Neural progenitor cell (in vitro differentiated cells): ENCODE measurements at regions not wholly inside any gene's neighbourhood (a gene's known extent, or its start where the extent isn't known, plus 50 kb on each side); places are given as distances from the start of the nearest gene placed in this dataset.

Experiments used
- DNase-seq: peaks from one replicate; pipeline ENCODE4 v3.0.0-alpha.2; 2016; ENCODE audit warnings: low spot score
- H2AFZ ChIP-seq: fragments of 200-600 bp; sonication (generic); replicated peaks from 2 replicates; pipeline ENCODE4 v1.6.1; 2016; ENCODE audit warnings: antibody characterized with exemption
- H3F3A ChIP-seq: fragments of 200-600 bp; sonication (generic); 2 replicates; pipeline ENCODE4 v1.6.1; 2016; ENCODE audit warnings: antibody characterized with exemption, low read depth
- H3K27ac ChIP-seq: fragments of 200-600 bp; sonication (generic); 2 replicates; pipeline ENCODE4 v1.5.1; 2016; ENCODE audit warnings: mild to moderate bottlenecking
- H3K27me3 ChIP-seq: fragments of 200-600 bp; sonication (generic); 2 replicates; pipeline ENCODE4 v1.6.1; 2016; ENCODE audit warnings: mild to moderate bottlenecking, moderate library complexity
- H3K36me3 ChIP-seq: fragments of 200-600 bp; sonication (generic); 2 replicates; pipeline ENCODE4 v1.5.1; 2016
- H3K4me1 ChIP-seq: fragments of 200-600 bp; sonication (generic); 2 replicates; pipeline ENCODE4 v1.6.1; 2016; ENCODE audit warnings: mixed run types
- H3K4me2 ChIP-seq: fragments of 200-600 bp; sonication (generic); 2 replicates; pipeline ENCODE4 v1.6.1; 2016
- H3K4me3 ChIP-seq: fragments of 200-600 bp; sonication (generic); 2 replicates; pipeline ENCODE4 v1.5.1; 2016
- H3K79me2 ChIP-seq: fragments of 200-600 bp; sonication (generic); 2 replicates; pipeline ENCODE4 v1.6.1; 2016; ENCODE audit warnings: low read depth
- H3K9ac ChIP-seq: fragments of 200-600 bp; sonication (generic); 2 replicates; pipeline ENCODE4 v1.6.1; 2016
- H3K9me3 ChIP-seq: fragments of 200-600 bp; sonication (generic); 2 replicates; pipeline ENCODE4 v1.5.1; 2016; ENCODE audit warnings: low read depth
- H4K20me1 ChIP-seq: fragments of 200-600 bp; sonication (generic); 2 replicates; pipeline ENCODE4 v1.6.1; 2016; ENCODE audit warnings: low read depth
- H3K27ac Mint-ChIP-seq: 3 replicates; pipeline ENCODE4 v1.8.0; 2021; ENCODE audit warnings: mixed read lengths
- H3K27me3 Mint-ChIP-seq: 2 replicates; pipeline ENCODE4 v1.8.0; 2022; ENCODE audit warnings: low read depth, mild to moderate bottlenecking, inconsistent platforms, moderate library complexity, mixed read lengths; ENCODE audit not compliant: insufficient read depth
- H3K36me3 Mint-ChIP-seq: 3 replicates; pipeline ENCODE4 v1.8.0; 2021; ENCODE audit warnings: mixed read lengths
- H3K4me1 Mint-ChIP-seq: 3 replicates; pipeline ENCODE4 v1.8.0; 2021; ENCODE audit warnings: mixed read lengths
- H3K4me3 Mint-ChIP-seq: 3 replicates; pipeline ENCODE4 v1.8.0; 2021; ENCODE audit warnings: mild to moderate bottlenecking, moderate library complexity, mixed read lengths
- H3K9me3 Mint-ChIP-seq: 3 replicates; pipeline ENCODE4 v1.8.0; 2020; ENCODE audit warnings: mixed read lengths
- EZH2 ChIP-seq: fragments of 200-600 bp; sonication (generic); IDR thresholded peaks from 2 replicates; pipeline ENCODE4 v1.6.1; 2017; ENCODE audit warnings: antibody characterized with exemption, mild to moderate bottlenecking, moderate library complexity
- EZH2phosphoT487 ChIP-seq: fragments of 200-600 bp; sonication (generic); IDR thresholded peaks from 2 replicates; pipeline ENCODE4 v1.6.1; 2017; ENCODE audit warnings: antibody characterized with exemption
- TF ChIP-seq, protein P1 (sequence below): fragments of 200-600 bp; sonication (generic); IDR thresholded peaks from 2 replicates; pipeline ENCODE4 v1.5.1; 2017; ENCODE audit warnings: antibody characterized with exemption, mild to moderate bottlenecking

GRCh38 chr20:63064745-63065711, 58.3 kb upstream of the BHLHE23 start:
- Histone ChIP-seq H4K20me1 (peaks cover 13% of the 10 kb centered on the region), H3K4me1 (no peaks in the 10 kb centered on the region), H3K4me3 (no peak overlapping the region), H3K9ac (no peak overlapping the region), H3K27ac (no peak overlapping the region), H2AFZ (no peak overlapping the region), H3K9me3 (no peaks in the 10 kb centered on the region), H3K4me2 (no peak overlapping the region), H3K79me2 (no peaks in the 10 kb centered on the region), H3F3A (peaks cover 3% of the 10 kb centered on the region), H3K36me3 (no peaks in the 10 kb centered on the region), H3K27me3 (peaks cover 2% of the 10 kb centered on the region)
- no peak for TF ChIP-seq EZH2
- TF ChIP-seq, protein P1, sequence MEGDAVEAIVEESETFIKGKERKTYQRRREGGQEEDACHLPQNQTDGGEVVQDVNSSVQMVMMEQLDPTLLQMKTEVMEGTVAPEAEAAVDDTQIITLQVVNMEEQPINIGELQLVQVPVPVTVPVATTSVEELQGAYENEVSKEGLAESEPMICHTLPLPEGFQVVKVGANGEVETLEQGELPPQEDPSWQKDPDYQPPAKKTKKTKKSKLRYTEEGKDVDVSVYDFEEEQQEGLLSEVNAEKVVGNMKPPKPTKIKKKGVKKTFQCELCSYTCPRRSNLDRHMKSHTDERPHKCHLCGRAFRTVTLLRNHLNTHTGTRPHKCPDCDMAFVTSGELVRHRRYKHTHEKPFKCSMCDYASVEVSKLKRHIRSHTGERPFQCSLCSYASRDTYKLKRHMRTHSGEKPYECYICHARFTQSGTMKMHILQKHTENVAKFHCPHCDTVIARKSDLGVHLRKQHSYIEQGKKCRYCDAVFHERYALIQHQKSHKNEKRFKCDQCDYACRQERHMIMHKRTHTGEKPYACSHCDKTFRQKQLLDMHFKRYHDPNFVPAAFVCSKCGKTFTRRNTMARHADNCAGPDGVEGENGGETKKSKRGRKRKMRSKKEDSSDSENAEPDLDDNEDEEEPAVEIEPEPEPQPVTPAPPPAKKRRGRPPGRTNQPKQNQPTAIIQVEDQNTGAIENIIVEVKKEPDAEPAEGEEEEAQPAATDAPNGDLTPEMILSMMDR, result no peak
- no peak for TF ChIP-seq EZH2phosphoT487
- H3K9me3 Mint-ChIP-seq, result no peaks in the 10 kb centered on the region
- no peak overlapping the region for H3K27ac Mint-ChIP-seq
- peaks cover 6% of the 10 kb centered on the region for H3K4me1 Mint-ChIP-seq
- no peak for DNase-seq
- no peaks in the 10 kb centered on the region for H3K36me3 Mint-ChIP-seq
- H3K27me3 Mint-ChIP-seq, result peaks cover 30% of the 10 kb centered on the region
- H3K4me3 Mint-ChIP-seq, result no peak overlapping the region

- peaks cover 7% of the 10 kb centered on the region for H3K4me1 Mint-ChIP-seq
- no peak overlapping the region for H3K27ac Mint-ChIP-seq
- no peaks in the 10 kb centered on the region for H3K4me1 ChIP-seq
- no peaks in the 10 kb centered on the region for H3K9me3 Mint-ChIP-seq
- H3K9me3 ChIP-seq, result no peaks in the 10 kb centered on the region
- no peak for DNase-seq
- H3K27me3 Mint-ChIP-seq, result peaks cover 26% of the 10 kb centered on the region
- H3K36me3 Mint-ChIP-seq, result no peaks in the 10 kb centered on the region
- no peaks in the 10 kb centered on the region for H3K79me2 ChIP-seq
- no peak overlapping the region for H3K4me3 ChIP-seq
- no peak overlapping the region for H3K4me3 Mint-ChIP-seq
- H3K9ac ChIP-seq, result no peak overlapping the region
- H4K20me1 ChIP-seq, result peaks cover 8% of the 10 kb centered on the region
- no peaks in the 10 kb centered on the region for H3F3A ChIP-seq
- no peak overlapping the region for H3K27ac ChIP-seq
- TF ChIP-seq EZH2, result no peak
- TF ChIP-seq, protein P1, result no peak
- TF ChIP-seq EZH2phosphoT487, result no peak
- no peak overlapping the region for H3K4me2 ChIP-seq
- no peaks in the 10 kb centered on the region for H3K36me3 ChIP-seq
- no peaks in the 10 kb centered on the region for H3K27me3 ChIP-seq
- H2AFZ ChIP-seq, result no peak overlapping the region
Observed at GRCh38 chr20:63064310-63064709, 57.5 kb upstream of the BHLHE23 start.

DNA sequence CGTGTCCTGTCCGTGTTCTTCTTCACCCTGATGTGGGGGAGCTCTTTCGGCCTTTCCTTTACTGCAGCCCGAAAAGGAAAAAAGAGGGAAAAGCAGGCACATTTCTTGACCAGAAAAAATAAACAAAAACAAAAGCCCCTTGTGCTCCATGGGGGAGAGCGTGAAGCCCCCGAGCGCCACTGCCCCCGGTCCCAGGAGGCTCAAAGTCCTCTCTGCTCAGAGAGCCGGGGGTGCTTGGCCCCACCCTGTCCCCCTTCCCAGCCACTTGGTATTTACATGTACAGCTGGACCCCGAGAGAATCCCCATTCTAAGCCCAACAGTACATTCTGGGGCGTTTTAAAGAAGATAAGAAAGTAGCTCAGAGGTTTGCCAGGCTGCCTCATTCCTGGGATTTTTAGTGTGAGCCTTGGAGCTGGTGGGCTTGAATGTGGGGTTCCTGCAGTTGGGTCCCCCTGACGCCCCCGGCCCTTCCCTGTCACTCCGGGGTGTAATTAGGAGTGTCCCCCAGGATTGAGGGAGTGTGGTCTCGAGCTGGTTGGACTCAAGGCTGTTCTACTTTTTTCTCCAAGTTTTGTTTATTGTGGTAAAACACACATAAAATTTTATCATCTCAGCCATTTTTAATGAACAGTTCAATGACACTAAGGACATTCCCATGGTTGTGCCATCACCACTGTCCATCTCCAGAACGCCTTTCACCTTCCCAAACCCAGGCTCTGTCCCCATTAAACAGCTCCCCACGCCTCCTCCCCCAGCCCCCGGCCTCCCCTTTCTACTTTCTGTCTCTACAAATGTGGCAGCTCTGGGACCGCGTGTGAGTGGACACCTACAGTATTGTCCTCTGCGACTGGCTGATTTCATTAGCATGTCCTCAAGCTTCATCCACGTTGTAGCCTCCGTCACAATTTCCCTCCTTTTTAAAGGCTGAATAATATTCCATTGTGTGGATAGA, 55.7 kb upstream of the BHLHE23 start:
- no peaks in the 10 kb centered on the region for H3K36me3 ChIP-seq
- H3K9me3 ChIP-seq, result no peaks in the 10 kb centered on the region
- H3K4me3 Mint-ChIP-seq, result no peak overlapping the region
- H3K27ac ChIP-seq, result no peak overlapping the region
- peaks cover 3% of the 10 kb centered on the region for H3F3A ChIP-seq
- H3K27me3 ChIP-seq, result peaks cover 13% of the 10 kb centered on the region
- no peaks in the 10 kb centered on the region for H3K4me1 ChIP-seq
- no peak overlapping the region for H3K4me3 ChIP-seq
- H3K36me3 Mint-ChIP-seq, result no peaks in the 10 kb centered on the region
- peaks cover 8% of the 10 kb centered on the region for H4K20me1 ChIP-seq
- H3K9me3 Mint-ChIP-seq, result no peaks in the 10 kb centered on the region
- peaks cover 23% of the 10 kb centered on the region for H3K27me3 Mint-ChIP-seq
- H3K4me1 Mint-ChIP-seq, result peaks cover 7% of the 10 kb centered on the region
- TF ChIP-seq, protein P1, result no peak
- no peak for TF ChIP-seq EZH2
- no peak overlapping the region for H3K27ac Mint-ChIP-seq
- no peaks in the 10 kb centered on the region for H3K79me2 ChIP-seq
- DNase-seq, result no peak
- no peak overlapping the region for H3K9ac ChIP-seq
- H3K4me2 ChIP-seq, result no peak overlapping the region
- no peak overlapping the region for H2AFZ ChIP-seq
